HFF-Myc (cell line): ENCODE measurements at regions not wholly inside any gene's neighbourhood (a gene's known extent, or its start where the extent isn't known, plus 50 kb on each side); places are given as distances from the start of the nearest gene placed in this dataset.

ENCODE experiments used
- DNase-seq: peaks from one replicate; pipeline ENCODE4 v3.0.0-alpha.2; 2011; ENCODE audit warnings: low read depth; ENCODE audit errors: extremely low read depth
- H3K4me3 ChIP-seq: replicated peaks from 2 replicates; pipeline ENCODE4 v1.5.1; 2011; ENCODE audit warnings: low read depth, mild to moderate bottlenecking, control low read depth, low read length
- TF ChIP-seq, protein P1 (sequence below): IDR thresholded peaks from 2 replicates; pipeline ENCODE4 v1.5.1; 2012; ENCODE audit warnings: mild to moderate bottlenecking, low read depth, low read length, control low read depth; ENCODE audit errors: missing control alignments

DNA sequence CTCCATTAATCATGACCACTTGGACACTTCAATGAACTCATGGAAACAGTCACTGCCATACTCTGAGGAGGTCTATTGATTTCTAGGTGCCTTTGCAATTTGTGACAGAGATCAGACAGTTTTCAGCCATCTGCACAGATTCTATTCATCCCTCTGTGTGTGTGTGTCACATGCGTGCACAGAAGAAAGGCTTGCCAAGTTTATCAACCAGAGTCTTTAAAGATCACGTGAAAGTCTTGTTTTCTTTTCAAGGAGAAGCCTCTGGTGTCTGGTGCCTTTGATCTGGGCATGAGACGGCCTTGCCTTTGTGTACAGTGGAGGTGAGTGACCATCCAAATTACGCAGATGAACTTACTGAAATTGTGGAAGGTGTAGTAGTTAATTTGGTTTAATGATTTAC, 164.2 kb downstream of the VAPA start:
- H3K4me3 ChIP-seq = no peak overlapping the region
- DNase-seq = no peak
- TF ChIP-seq, protein P1, sequence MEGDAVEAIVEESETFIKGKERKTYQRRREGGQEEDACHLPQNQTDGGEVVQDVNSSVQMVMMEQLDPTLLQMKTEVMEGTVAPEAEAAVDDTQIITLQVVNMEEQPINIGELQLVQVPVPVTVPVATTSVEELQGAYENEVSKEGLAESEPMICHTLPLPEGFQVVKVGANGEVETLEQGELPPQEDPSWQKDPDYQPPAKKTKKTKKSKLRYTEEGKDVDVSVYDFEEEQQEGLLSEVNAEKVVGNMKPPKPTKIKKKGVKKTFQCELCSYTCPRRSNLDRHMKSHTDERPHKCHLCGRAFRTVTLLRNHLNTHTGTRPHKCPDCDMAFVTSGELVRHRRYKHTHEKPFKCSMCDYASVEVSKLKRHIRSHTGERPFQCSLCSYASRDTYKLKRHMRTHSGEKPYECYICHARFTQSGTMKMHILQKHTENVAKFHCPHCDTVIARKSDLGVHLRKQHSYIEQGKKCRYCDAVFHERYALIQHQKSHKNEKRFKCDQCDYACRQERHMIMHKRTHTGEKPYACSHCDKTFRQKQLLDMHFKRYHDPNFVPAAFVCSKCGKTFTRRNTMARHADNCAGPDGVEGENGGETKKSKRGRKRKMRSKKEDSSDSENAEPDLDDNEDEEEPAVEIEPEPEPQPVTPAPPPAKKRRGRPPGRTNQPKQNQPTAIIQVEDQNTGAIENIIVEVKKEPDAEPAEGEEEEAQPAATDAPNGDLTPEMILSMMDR = no peak

DNA sequence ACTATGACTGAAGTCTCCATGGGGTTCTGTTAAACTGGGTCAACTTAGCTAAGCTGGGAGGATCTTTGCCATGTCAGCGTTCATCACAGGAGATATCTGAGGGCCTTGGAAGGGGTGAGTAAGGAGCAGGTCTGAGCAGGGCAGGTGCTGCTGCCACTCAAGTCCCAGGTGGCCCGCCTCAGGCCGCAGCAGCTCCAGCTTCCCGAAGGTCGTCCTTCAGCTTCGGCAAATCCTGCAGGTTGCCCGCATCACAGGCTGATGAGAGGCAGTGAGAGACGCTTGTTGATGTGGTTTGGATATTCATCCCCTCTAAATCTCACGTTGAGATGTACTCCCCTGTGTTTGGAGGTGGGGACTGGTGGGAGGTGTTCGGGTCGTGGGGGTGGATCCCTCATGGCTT, 166.6 kb downstream of the VAPA start:
- TF ChIP-seq, protein P1 = no peak
- H3K4me3 ChIP-seq = no peak overlapping the region
- DNase-seq = no peak

DNA sequence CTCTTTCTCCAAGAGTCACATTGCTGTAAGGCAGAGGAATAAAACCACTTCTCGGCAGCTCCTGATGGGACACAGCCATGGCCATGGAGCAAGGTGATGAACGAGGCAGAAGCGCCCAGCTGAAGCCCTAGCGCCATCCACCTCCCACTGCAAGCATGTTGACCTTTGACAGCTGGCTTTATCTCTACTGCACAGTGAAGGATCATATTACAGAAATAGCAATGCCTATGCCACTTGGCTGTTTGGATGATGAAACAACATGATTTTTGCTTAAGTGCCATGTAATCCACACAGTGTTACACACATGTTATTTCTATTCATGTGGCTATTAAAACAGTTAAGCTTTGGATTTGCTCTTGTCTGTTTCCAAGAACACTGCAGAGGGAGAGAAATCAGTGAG, 167.7 kb downstream of the VAPA start:
- no peak for DNase-seq
- TF ChIP-seq, protein P1 = no peak
- H3K4me3 ChIP-seq = no peak overlapping the region

DNA sequence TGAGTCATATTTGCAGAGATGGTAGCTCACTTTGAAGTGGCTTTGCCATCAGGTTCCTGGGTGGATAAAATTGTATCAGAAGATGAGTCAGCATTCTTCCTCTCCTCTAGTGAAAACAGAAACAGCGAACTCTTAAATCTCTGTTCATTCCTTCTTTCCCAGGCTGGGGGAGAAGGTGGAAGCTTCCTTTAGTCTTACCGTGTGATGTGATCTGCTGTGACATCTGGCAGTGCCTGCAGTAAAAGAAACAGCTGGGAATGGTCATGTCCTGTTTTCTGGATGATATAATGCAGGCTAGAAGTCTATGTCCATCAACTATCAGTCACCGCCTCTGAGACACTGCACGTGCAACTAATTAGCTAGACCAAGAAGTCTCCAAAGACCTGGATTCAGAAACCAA, 171.6 kb downstream of the VAPA start:
- TF ChIP-seq, protein P1 = no peak
- peak; percentile 79 for DNase-seq
- H3K4me3 ChIP-seq = no peak overlapping the region

DNA sequence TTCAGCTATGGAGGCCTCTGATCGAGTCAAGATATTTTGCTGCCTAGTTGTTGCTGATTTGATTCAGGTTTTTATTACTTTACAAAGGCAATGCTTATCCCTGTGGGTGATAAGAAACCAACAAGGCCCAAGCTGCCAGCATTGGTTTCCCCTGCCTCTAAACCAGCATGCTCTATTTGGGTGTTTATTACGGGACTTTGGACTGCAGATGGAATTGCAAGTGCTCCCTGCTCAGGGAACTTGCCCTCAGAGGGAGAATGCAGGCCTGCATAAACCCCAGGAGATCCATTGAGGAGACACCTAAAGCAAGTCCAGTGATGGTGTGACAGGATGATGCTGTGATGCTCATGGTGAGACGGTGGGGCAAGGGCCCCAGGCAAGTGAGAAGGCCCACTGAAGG, 172.1 kb downstream of the VAPA start:
- H3K4me3 ChIP-seq = no peak overlapping the region
- TF ChIP-seq, protein P1 = no peak
- DNase-seq = no peak

DNA sequence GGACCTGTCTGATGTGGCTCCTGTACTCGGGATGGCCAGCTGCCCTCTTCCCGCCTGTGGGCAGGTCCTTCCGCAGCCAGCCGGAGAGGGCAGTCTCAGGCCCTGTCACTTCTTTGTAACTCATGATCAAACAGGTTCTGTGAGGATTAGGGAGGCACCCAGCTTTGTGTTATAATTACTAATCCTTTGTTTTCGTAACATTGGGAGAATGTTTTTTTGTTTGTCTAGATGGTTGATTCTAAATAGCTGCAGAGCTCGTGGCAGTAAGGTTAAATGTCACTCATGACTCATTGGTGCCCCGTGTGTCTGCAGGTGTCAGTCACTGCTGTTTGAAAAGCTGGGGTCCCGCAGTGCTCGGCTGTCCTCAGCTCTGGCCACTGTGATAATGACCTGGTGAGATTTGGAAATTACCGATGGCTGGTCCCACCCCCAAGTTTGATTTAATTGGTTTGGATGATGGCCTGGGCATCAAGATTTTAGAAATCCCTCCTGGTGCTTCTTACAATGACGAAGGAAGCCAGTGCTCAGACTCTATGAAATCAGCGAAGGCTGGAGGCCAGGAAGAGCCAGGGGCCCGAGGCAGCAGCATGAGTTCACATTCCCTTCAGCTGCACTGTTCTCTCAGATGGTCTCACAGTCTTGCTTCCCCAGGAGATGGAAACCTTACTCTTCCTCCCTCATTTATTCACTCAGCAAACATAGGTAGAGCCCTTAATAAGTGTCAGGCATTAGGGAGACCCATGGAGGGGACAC, 172.8 kb downstream of the VAPA start:
- DNase-seq = no peak
- H3K4me3 ChIP-seq = no peak overlapping the region
- TF ChIP-seq, protein P1 = no peak

DNA sequence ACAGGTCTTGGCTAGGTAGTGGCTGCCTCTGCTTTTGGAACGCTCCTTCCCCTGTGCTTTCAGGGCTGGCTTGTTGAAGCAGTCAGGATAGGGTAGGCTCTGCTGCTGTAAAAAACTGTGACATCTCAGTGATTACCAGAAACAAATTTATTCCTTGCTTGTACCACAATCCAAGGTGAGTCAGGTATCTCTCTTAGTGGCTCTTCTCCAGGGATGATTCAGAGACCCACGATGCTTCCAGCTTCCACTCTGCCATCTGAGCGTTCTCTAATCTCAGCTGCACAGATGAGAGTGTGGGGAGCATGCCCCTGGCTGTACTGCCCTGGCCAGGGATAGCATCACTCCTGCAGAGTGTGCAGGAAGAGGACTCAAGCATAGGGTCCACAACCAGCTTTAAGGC, 174.9 kb downstream of the VAPA start:
- no peak for DNase-seq
- H3K4me3 ChIP-seq = no peak overlapping the region
- TF ChIP-seq, protein P1 = no peak
